ENCODE measurements at regions not wholly inside any gene's neighbourhood (a gene's known extent, or its start where the extent isn't known, plus 50 kb on each side); places are given as distances from the start of the nearest gene placed in this dataset.
"Not testable (repeated sequence)": the region's sequence is repeated elsewhere in the genome, so short reads cannot be mapped to it uniquely, and the experiment has no call there.

GRCh38 chr12:131250028-131250950, 296.6 kb downstream of the ADGRD1 start:
- no peak for DNase-seq (ENCODE audit: low spot score)

GRCh38 chr12:131250951-131251315, 297.2 kb downstream of the ADGRD1 start:
- DNase-seq (ENCODE audit: low spot score) = no peak

- no peak for DNase-seq (ENCODE audit: low spot score)
Measured at GRCh38 chr12:131251336-131252101, 297.8 kb downstream of the ADGRD1 start.

DNA sequence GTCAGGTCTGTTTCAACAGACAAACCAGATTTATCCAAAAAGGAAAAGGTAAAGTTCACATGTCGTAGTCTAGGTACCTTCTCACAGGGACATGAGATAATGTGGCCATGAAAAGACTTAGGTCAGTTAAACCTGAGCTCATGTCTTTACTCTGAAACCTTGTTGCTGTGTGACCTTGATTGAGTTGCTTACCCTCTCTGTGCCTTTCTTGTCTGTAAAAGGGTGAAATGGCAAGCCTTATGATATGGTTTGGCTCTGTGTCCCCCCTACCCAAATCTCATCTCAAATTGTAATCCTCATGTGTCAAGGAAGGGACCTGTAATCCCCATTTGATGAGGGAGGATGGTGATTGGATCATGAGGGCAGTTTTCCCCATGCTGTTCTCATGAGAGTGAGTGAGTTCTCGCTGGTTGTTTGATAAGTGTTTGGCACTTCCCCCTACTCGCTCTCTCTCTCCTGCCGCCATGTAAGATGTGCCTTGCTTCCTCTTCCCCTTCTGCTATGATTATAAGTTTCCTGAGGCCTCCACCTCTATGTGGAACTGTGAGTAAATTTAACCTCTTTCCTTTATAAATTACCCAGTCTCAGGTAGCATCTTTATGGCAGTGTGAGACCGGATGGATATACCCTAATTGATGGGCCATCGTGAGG, 299.8 kb downstream of the ADGRD1 start:
- DNase-seq (ENCODE audit: low spot score) = no peak

- no peak for DNase-seq (ENCODE audit: low spot score)
Measured at GRCh38 chr12:131254374-131254773, 300.7 kb downstream of the ADGRD1 start.

GRCh38 chr12:131258398-131258797, 304.7 kb downstream of the ADGRD1 start:
- DNase-seq (ENCODE audit: low spot score) = no peak

GRCh38 chr12:131260251-131260905, 306.7 kb downstream of the ADGRD1 start:
- no peak for DNase-seq (ENCODE audit: low spot score)

DNA sequence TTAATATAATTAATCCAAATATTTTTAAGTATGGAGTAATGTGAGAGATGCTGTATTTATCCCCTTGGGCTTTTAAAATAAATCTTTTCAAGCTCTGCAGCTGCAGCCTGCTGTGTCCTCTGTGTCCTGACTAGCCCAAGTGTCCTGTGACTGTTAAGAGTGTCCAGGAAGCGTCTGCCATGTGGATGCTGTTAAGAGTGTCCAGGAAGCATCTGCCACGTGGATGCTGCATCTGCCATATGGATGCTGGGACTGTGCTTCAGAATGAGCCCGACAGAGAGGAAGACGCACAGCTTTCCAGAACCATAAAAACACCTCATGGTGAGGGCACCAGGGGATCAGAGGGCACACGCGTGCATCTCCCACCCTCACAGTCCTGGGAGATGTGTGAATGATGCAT, 307.2 kb downstream of the ADGRD1 start:
- DNase-seq (ENCODE audit: low spot score) = no peak

DNA sequence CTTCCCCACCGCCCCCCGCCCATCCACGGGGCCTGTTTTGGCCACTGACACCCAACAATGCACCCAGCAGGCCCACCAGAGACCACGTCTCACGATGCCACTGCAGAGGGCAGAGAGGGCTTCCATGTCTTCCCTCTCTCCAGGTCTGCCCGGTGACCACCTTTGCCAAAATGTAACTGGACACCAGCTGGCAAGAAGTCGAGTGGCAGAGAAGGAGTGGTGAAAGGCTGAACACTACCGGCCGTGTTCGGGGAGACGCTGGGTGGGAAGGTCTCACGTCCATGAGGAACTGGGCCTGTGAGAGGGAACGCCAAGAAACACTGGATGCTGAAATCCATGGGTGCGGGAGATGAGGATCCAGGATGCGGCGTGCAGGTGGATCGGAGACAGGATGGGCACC, 308.2 kb downstream of the ADGRD1 start:
- no peak for DNase-seq (ENCODE audit: low spot score)

GRCh38 chr12:131263626-131264025, 309.9 kb downstream of the ADGRD1 start:
- no peak for DNase-seq (ENCODE audit: low spot score)

DNA sequence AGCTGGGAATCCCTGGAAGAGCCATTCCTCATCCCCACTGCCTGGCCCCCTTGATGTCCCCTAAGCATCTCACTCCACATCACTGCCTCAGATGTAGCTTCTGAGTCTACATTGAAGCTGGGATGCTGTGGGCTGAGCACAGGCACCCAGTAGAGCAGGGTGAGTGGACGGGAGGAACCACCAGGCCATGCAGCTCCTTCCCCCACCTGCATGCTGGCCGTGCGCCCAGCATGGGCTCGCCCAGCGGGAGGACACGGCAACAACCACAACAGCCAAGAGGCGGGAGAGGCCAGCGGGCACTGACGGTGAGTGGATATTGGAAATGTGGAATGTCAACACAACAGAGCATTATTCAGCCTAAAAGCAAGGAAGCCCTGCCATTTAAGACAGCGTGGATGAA, 310.9 kb downstream of the ADGRD1 start:
- no peak for DNase-seq (ENCODE audit: low spot score)

DNA sequence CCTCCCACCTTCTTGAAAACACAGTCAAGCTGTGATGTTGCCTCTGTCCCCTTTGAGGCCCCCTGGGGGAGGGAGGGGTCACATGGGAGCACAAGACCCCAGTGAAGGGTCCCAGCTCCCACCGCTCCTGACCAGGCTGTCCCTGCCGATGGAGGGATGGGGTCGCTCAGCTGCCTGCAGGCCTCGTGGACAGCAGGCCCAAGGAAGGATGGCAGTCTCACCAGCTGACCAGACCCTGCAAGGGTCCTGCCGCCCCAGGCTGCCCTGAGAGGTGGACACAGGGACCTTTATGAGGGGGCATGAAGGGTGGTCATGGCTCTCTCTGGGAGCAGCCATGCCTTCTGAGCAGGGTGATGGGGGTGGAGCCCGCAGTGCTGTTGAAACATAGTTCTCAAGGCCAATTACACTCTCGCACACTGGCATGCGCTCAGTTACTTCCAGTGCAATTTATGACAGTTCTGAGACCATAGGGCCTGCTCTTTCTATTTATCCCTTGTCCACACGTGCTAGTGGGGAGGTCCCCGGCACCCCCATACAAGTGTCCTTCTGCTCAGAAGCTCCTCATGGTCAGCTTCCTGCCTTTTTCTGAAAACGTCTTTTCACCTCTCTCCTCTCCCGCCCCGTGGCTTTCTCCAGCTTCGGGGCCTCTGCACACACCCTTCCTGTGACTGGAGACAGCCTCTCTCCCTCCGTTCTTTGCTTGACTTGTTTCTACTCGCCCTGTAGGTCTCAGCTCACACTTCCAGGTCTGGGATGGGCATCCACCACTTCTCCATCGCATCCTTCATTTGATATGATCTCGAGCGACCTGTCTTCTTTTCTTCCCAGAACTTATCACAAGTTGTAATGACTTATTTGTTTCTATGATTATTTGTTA, 313.1 kb downstream of the ADGRD1 start:
- DNase-seq (ENCODE audit: low spot score) = no peak

GRCh38 chr12:131267576-131267975, 313.9 kb downstream of the ADGRD1 start:
- DNase-seq (ENCODE audit: low spot score) = no peak

DNA sequence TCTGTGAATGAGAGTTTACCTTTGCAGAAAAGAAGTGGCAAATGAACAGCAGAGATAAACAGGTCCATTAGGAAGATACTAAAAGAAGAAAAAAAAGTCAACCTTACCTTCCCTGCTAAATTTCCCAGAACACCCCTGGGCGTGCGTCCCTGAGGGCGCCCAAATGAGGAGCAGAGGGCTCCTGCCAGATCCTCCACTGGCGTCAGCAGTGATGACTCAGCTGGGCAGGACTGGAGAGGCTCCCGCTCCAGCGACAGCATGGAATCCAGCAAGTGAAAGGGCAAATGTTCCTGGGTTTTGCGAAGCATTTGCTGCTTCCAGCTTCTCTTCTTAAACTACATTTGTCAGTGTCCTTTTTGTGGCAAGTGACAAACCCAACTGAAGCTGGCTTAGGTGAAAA, 314.4 kb downstream of the ADGRD1 start:
- not testable (repeated sequence) for DNase-seq (ENCODE audit: low spot score)

- DNase-seq (ENCODE audit: low spot score) = not testable (repeated sequence)
Measured at GRCh38 chr12:131268571-131268970, 314.9 kb downstream of the ADGRD1 start.

- no peak for DNase-seq (ENCODE audit: low spot score)
Measured at GRCh38 chr12:131269551-131269950, 315.8 kb downstream of the ADGRD1 start.

GRCh38 chr12:131269977-131270376, 316.3 kb downstream of the ADGRD1 start:
- not testable (repeated sequence) for DNase-seq (ENCODE audit: low spot score)

- no peak for DNase-seq (ENCODE audit: low spot score)
Measured at GRCh38 chr12:131271724-131272123, 318.0 kb downstream of the ADGRD1 start.

- DNase-seq (ENCODE audit: low spot score) = not testable (repeated sequence)
Measured at GRCh38 chr12:131272283-131272814, 318.6 kb downstream of the ADGRD1 start.

GRCh38 chr12:131273291-131273845, 319.7 kb downstream of the ADGRD1 start:
- DNase-seq (ENCODE audit: low spot score) = no peak
